HG03521 (cell line): ENCODE measurements at regions not wholly inside any gene's neighbourhood (a gene's known extent, or its start where the extent isn't known, plus 50 kb on each side); places are given as distances from the start of the nearest gene placed in this dataset.
"Not testable (repeated sequence)": the region's sequence is repeated elsewhere in the genome, so short reads cannot be mapped to it uniquely, and the experiment has no call there.

Experiments
- ATAC-seq: cut with Tn5 transposase; IDR thresholded peaks from one replicate; pipeline ENCODE4 v1.9.1; 2021; ENCODE audit warnings: mild to moderate bottlenecking, moderate library complexity; ENCODE audit not compliant: unreplicated experiment

DNA sequence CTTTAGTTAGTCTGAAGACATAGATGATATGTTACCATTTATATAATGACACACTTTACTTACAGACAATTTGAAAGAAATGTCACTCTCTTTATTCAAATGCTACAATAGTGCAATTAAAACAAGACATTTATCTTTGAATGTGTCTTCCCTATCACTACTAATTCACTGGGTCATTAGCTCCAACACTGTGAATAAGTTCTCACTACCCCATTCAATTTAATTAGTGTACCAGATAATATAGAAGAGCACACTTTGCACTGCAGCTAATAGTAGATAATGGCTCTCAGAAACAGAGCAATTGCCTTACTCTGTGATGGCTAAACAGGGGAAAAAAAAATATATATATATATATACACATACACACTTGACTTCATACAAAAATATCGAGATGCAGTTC, 497.0 kb downstream of the DTWD2 start:
- no peak for ATAC-seq

GRCh38 chr5:118486647-118487225, 501.6 kb downstream of the DTWD2 start:
- no peak for ATAC-seq

GRCh38 chr5:118479285-118479684, 509.1 kb downstream of the DTWD2 start:
- no peak for ATAC-seq

GRCh38 chr5:118478852-118479251, 509.5 kb downstream of the DTWD2 start:
- ATAC-seq, result no peak

- ATAC-seq, result no peak
Observed at GRCh38 chr5:118468085-118468484, 520.3 kb downstream of the DTWD2 start.

DNA sequence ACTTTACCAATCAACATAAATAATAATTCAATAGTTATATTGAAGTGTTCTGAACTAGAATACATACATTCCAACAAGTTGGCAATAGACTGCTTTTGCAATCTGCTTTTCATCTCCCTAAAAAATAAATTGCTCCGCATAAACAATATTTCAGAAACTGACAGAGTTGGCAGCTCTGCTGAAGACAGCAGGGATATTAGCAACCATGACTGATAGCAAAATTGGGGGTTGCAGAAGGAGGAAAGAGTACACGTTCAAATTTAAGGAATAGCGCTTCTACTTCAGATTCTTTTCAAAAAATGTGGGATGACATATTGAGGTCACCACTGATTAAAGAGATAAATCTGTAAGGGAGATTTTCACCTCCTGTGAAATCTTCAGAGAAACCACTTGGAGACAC, 521.2 kb downstream of the DTWD2 start:
- no peak for ATAC-seq

GRCh38 chr5:118466418-118466817, 521.9 kb downstream of the DTWD2 start:
- ATAC-seq, result no peak

- ATAC-seq, result not testable (repeated sequence)
Observed at GRCh38 chr5:118462276-118462675, 526.1 kb downstream of the DTWD2 start.

GRCh38 chr5:118461436-118461835, 526.9 kb downstream of the DTWD2 start:
- ATAC-seq, result no peak

DNA sequence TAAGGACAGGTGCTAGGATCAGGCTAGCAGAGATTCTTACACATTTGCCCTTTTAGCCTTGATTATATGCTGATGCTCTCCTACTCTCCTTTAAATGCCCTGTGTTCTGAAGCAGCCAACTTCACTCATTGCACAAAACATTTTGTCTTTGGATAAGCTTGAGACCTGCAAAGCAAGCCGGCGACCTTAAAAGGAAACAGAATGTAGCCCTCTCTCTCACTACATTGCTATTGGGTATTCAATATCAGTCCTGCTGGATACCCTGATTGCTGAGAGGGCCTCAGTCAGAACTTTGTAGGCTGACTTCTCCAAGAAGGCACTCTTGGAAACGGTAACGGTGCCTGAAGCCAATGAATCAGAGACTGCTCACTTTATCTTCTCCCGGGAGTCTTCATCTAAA, 528.9 kb downstream of the DTWD2 start:
- no peak for ATAC-seq

DNA sequence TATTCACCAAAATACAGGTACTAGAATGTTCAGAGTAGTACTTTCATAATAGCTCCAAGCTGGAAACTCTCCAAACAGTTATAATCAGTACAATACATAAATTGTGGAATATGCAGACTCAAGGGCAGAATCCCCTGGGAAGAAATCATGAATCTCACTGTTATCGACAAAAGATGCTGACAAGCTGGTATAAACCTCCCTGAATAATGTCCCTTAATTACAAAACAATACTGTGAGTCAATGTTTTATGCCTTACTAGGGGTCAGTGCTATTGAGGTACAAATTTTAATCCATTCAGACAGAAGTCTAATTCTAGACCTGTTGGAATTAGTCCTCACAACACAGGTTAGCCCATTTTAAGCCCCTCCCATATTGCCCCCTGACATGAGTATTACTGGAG, 532.3 kb downstream of the DTWD2 start:
- no peak for ATAC-seq

- no peak for ATAC-seq
Observed at GRCh38 chr5:118451697-118452247, 536.6 kb downstream of the DTWD2 start.

DNA sequence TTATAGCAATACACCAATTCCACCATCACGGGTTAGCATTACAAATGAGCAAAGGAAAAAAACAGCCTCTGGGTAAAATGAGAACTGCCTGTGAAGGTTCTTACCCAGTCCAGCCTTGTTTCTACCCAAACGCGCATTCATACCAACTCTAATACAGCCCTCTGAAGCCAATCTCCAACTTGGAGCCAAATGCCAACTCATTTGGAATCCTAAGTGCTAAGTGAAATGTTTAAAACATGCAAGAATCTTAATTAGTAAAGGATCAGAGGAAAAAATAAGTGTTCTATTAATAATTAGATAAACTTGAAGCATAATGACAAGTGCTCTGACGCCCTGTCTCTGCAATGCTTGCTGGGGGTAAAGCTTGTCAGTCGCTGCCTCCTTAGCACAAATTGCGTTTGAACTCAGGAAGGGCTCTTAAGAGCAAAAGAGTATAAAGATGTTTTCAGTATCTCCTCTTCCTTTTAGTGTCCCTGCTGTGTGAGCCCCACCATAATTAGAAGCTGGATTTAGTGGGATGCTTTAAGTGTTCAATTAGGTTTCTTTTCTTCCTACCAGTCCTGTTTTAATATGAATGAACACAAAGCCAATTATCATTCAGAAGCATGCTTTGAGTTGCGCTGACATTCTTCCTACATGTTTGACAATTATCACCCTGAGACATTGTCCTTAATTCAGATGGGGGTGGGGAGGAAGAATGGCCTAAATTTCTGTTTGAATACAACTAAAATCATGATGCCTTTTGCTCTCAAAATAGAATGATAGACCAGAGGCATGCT, 537.6 kb downstream of the DTWD2 start:
- ATAC-seq, result no peak

DNA sequence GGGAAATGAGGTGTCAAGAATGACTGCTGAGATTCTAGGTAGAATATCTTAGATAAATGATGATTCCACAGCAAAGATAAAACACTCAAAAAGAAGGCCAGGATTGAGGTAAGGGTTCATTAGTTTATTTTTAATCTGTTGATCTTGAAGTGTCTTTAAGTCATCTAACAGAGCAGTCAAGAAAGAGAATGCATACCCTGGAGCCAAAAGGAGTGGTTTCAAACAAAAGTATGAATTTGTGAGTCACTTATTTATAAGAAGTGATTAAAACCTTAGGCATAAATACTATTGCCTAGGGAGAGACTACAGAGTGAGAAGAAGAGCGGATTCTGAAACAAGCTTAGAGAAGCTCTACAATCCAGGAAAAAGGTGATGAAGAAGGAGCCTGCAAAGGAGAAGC, 541.0 kb downstream of the DTWD2 start:
- ATAC-seq, result no peak

GRCh38 chr5:118441956-118442355, 546.4 kb downstream of the DTWD2 start:
- no peak for ATAC-seq

- no peak for ATAC-seq
Observed at GRCh38 chr5:118441034-118441433, 547.3 kb downstream of the DTWD2 start.

DNA sequence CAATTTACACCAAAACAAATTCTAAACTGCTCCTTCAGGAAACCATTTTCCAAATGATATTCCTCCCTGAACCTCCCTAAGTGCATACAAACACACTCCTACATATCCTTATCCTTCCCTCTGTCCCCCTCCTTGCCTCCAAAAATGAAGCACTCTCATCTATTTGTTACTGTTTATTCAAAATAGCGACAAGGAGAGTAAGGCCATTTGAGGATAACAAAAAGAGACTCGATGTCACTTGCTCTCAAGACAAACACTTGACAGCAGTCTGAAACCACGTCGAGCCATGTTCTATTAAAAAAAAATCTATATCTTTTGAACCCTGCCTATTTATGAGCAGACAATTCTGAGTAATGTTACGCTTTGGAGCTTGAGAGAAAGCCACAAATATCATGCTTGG, 547.9 kb downstream of the DTWD2 start:
- no peak for ATAC-seq

DNA sequence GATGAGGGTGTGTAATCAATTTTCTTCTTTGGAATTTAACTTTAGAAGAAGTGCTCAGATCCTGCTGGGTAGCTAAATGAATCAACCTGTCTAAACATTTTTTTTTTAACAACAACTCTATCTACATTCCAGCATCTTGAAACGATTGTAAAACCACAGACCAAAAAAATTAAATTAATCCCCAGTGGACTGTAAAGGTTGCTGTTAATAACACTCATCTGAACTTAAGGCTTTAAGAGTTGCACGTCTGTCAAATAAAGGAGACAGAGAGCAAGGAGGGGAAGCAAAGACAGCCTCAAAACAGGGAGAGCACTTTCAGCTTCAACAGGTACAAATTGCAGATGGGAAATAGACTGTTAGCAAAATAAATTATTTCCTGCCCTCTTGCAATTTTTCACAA, 548.5 kb downstream of the DTWD2 start:
- ATAC-seq, result no peak

DNA sequence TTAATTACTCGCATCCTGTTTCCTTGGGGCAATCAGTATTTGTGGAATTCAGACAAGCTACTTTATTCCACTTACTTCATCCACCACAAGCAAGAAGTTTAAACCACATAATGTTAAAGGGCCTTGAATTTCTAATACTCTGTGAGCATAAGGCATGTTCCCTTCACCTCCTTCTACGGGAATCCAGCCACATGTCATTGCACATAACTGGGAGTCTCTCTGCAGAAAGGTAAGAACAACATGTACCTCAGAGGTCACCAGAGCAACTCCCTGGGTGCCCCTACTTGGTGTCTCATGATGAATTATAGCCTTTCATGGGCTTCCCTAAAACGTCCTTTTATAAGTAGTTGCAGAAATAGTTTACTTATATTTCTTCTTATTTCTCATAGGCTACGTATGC, 553.2 kb downstream of the DTWD2 start:
- ATAC-seq, result no peak

DNA sequence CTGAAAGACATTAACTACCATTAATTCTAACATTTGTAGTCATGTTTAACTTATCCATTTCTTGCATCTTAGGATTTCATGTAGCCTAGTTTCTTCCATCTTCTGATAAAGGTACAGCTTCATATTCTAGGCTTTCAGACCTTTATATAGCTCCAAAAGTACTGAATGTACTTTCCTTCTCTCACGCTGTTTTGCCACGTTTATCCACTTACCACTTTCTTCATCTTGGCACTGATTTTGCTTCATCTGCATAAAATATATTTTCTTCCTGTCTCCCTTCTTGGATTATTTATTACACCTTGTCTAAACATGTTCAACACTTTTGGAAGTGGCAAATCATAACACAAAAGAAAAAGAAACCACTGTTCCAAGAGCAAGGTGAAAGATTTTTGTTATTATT, 553.8 kb downstream of the DTWD2 start:
- no peak for ATAC-seq

GRCh38 chr5:118430076-118430475, 558.3 kb downstream of the DTWD2 start:
- ATAC-seq, result no peak

DNA sequence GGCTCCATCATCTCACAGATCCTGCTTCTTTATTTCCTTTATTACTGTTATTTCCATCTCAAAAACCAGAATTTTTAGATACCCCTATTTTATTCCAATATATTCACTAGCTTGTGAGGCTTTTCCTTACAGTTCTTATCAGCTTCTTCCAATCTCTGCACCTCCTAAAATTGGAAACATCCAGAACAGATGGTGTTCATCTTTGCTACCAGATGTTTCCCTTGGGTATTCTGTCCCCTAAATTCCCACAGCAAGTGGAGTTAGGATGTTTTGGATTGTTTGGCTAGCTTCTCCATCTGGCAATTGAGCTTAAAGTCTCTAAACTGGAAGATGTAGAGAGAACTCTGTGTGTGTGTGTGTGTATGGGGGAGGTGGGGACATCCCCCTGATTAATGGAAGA, 580.4 kb downstream of the DTWD2 start:
- no peak for ATAC-seq
